Upper lobe of right lung (tissue), 1 donor: ENCODE measurements at regions not wholly inside any gene's neighbourhood (a gene's known extent, or its start where the extent isn't known, plus 50 kb on each side); places are given as distances from the start of the nearest gene placed in this dataset. TPM values are rescaled to one million over a fixed set of nuclear protein-coding genes. Genes with fewer than 3 reads are reported as not detected.
A peak's percentile ranks its signal among the peaks of the same experiment; 100 is the strongest.

ENCODE experiments used
- ATAC-seq: fragments of 200-7000 bp; cut with Tn5 transposase; one replicate; pipeline ENCODE4 v1.9.1; 2020; ENCODE audit warnings: mild to moderate bottlenecking, moderate library complexity
- DNase-seq: peaks from one replicate; pipeline ENCODE4 v3.0.0-alpha.2; 2020
- H3K27ac ChIP-seq: fragments of 200-600 bp; one replicate; pipeline ENCODE4 v1.8.0; 2022
- H3K27me3 ChIP-seq: fragments of 200-600 bp; one replicate; pipeline ENCODE4 v1.8.0; 2022; ENCODE audit warnings: mild to moderate bottlenecking
- H3K36me3 ChIP-seq: fragments of 200-600 bp; one replicate; pipeline ENCODE4 v1.8.0; 2022
- H3K4me1 ChIP-seq: fragments of 200-600 bp; one replicate; pipeline ENCODE4 v1.8.0; 2022
- H3K4me3 ChIP-seq: fragments of 200-600 bp; one replicate; pipeline ENCODE4 v1.8.0; 2022; ENCODE audit warnings: mild to moderate bottlenecking
- H3K9me3 ChIP-seq: fragments of 200-600 bp; one replicate; pipeline ENCODE4 v1.8.0; 2022
- CTCF ChIP-seq: fragments of 200-600 bp; IDR thresholded peaks from one replicate; pipeline ENCODE4 v1.8.0; 2022; ENCODE audit warnings: antibody characterized with exemption
- intact Hi-C: fragments of 100-400 bp; cut with DNase I; formaldehyde crosslinking; loops from one replicate; pipeline ENCODE4 v1.11.0; 2022
- microRNA-seq: library from miRNA; unstranded; fragments of <30 nt; microRNA quantifications from one replicate; pipeline ENCODE4 v1.2.0, GENCODE V29; 2020; ENCODE audit warnings: borderline microRNAs expressed
- donor health status: DM: no; HTN: yes; CAD: no; lungs with severe emphysema.

GRCh38 chr9:88936132-88936531 is 55.1 kb upstream of the S1PR3 start:
- Histone ChIP-seq H3K9me3 (no peaks in the 10 kb centered on the region), H3K36me3 (no peaks in the 10 kb centered on the region), H3K4me1 (peaks cover 3% of the 10 kb centered on the region), H3K27me3 (no peaks in the 10 kb centered on the region), H3K4me3 (no peak overlapping the region), H3K27ac (no peak overlapping the region)
- no peak for DNase-seq
- TF ChIP-seq CTCF: no peak
- ATAC-seq: no peak
- intact Hi-C loops: no loop called here

- intact Hi-C loops: no loop called here
- Histone ChIP-seq H3K27me3 (no peaks in the 10 kb centered on the region), H3K4me1 (peaks cover 3% of the 10 kb centered on the region), H3K27ac (no peak overlapping the region), H3K9me3 (no peaks in the 10 kb centered on the region), H3K36me3 (no peaks in the 10 kb centered on the region), H3K4me3 (no peak overlapping the region)
- no peak for TF ChIP-seq CTCF
- ATAC-seq (peak; percentile 41), DNase-seq (no peak)
Observed at GRCh38 chr9:88936668-88937067, 54.6 kb upstream of the S1PR3 start.

GRCh38 chr9:88937248-88937647 is 54.0 kb upstream of the S1PR3 start:
- no peak for TF ChIP-seq CTCF
- ATAC-seq (no peak), DNase-seq (no peak)
- no peak overlapping the region for H3K4me3 ChIP-seq
- no peaks in the 10 kb centered on the region for H3K9me3 ChIP-seq
- H3K36me3 ChIP-seq: no peaks in the 10 kb centered on the region
- H3K4me1 ChIP-seq: peaks cover 3% of the 10 kb centered on the region
- intact Hi-C loops: no loop called here
- no peaks in the 10 kb centered on the region for H3K27me3 ChIP-seq
- no peak overlapping the region for H3K27ac ChIP-seq

- intact Hi-C loops: no loop called here
- Histone ChIP-seq H3K27me3 (no peaks in the 10 kb centered on the region), H3K27ac (no peak overlapping the region), H3K4me3 (no peak overlapping the region), H3K36me3 (no peaks in the 10 kb centered on the region), H3K4me1 (peaks cover 3% of the 10 kb centered on the region), H3K9me3 (no peaks in the 10 kb centered on the region)
- no peak for DNase-seq
- no peak for TF ChIP-seq CTCF
- ATAC-seq: no peak
Observed at GRCh38 chr9:88938189-88938588, 53.1 kb upstream of the S1PR3 start.

Small RNA genes lying in the stretch of these regions (microRNA-seq; reads per million reads assigned to microRNA genes)
- not detected for gene MIR4289
